Testis (tissue), 2 donors: ENCODE measurements at regions not wholly inside any gene's neighbourhood (a gene's known extent, or its start where the extent isn't known, plus 50 kb on each side); places are given as distances from the start of the nearest gene placed in this dataset.

ENCODE experiments used
- DNase-seq: peaks from one replicate; pipeline ENCODE4 v3.0.0-alpha.2; 2019
- H3K27ac ChIP-seq, 2 donors: fragments of 200-600 bp; sonication (generic); one replicate each; pipeline ENCODE4 v1.5.1; 2019
- H3K27me3 ChIP-seq: fragments of 200-600 bp; sonication (generic); one replicate; pipeline ENCODE4 v1.5.1; 2019
- H3K36me3 ChIP-seq: fragments of 200-600 bp; sonication (generic); one replicate; pipeline ENCODE4 v1.5.1; 2017; ENCODE audit warnings: low read depth; ENCODE audit errors: missing control alignments
- H3K4me1 ChIP-seq: fragments of 200-600 bp; sonication (generic); one replicate; pipeline ENCODE4 v1.5.1; 2019
- H3K4me3 ChIP-seq, 2 donors: fragments of 200-600 bp; sonication (generic); one replicate each; pipeline ENCODE4 v1.5.1; 2017 to 2019
- H3K9me3 ChIP-seq: fragments of 200-600 bp; sonication (generic); one replicate; pipeline ENCODE4 v1.5.1; 2017
- CTCF ChIP-seq, 3 experiments: fragments of 450-650 bp in 2 of 3; fragments of 200-600 bp in 1 of 3; sonication (generic) in 1 of 3; IDR thresholded peaks; one replicate each; pipeline ENCODE4 v1.5.1; 2016 to 2019; ENCODE audit warnings: antibody characterized with exemption in 3 of 3, mild to moderate bottlenecking in 2 of 3, moderate library complexity in 1 of 3
- POLR2A ChIP-seq: fragments of 450-650 bp; IDR thresholded peaks from one replicate; pipeline ENCODE4 v1.6.1; 2017; ENCODE audit warnings: antibody characterized with exemption, mild to moderate bottlenecking, moderate library complexity
- WGBS, 2 donors: methylation state at CpG; one replicate each; pipeline ENCODE4 v1.1.5; 2018; 5-methylcytosine and 5-hydroxymethylcytosine counted together
- intact Hi-C: fragments of 100-400 bp; cut with DNase I; formaldehyde crosslinking; loops from one replicate; pipeline ENCODE4 v1.15.1; 2023; ENCODE audit warnings: low total_unique reads

- no peaks in the 10 kb centered on the region for H3K9me3 ChIP-seq
- no peak overlapping the region for H3K4me3 ChIP-seq
- no peak overlapping the region for H3K27ac ChIP-seq
- no peak for DNase-seq
- H3K36me3 ChIP-seq = no peaks in the 10 kb centered on the region
- no peaks in the 10 kb centered on the region for H3K27me3 ChIP-seq
- intact Hi-C loops = no loop called here
- TF ChIP-seq CTCF (IDR thresholded peaks at IDR 0.05) = no peak
- no peak for TF ChIP-seq POLR2A
- WGBS, 2 donors = 23 to 32% methylated on average over 4 of the region's 4 CpGs
- no peaks in the 10 kb centered on the region for H3K4me1 ChIP-seq
These were observed 90.0 kb upstream of the GRPR start for GRCh38 chrX:16033331-16033730.

DNA sequence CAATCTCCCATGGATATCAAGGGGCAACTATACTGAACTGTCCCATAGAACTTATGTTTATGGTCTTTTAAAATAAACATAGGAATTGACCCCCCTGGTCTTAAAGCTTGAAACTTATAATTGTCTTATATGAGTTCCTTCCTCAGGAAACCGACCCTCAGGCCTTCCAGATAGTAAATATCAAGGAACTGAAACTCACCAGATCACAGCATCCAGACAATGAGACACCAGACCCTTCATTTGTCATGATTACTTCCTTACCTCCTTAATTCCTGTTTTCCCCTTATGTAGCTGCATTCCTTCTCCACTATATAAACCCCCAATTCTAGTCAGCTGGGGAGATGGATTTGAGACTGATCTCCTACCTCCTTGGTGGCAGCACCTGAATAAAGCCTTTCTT is 94.8 kb upstream of the GRPR start:
- DNase-seq = no peak
- TF ChIP-seq POLR2A = no peak
- TF ChIP-seq CTCF (IDR thresholded peaks at IDR 0.05) = no peak
- Histone ChIP-seq H3K27me3 (no peaks in the 10 kb centered on the region), H3K4me3 (no peak overlapping the region), H3K4me1 (no peaks in the 10 kb centered on the region), H3K9me3 (no peaks in the 10 kb centered on the region), H3K36me3 (no peaks in the 10 kb centered on the region), H3K27ac (no peak overlapping the region)
- intact Hi-C loops = no loop called here
- 56 to 67% methylated on average over 1 of the region's 1 CpG for WGBS, 2 donors

- 77 to 89% methylated on average over 9 of the region's 9 CpGs for WGBS, 2 donors
- intact Hi-C loops = no loop called here
These were observed 99.3 kb upstream of the GRPR start for GRCh38 chrX:16023790-16024734.

DNA sequence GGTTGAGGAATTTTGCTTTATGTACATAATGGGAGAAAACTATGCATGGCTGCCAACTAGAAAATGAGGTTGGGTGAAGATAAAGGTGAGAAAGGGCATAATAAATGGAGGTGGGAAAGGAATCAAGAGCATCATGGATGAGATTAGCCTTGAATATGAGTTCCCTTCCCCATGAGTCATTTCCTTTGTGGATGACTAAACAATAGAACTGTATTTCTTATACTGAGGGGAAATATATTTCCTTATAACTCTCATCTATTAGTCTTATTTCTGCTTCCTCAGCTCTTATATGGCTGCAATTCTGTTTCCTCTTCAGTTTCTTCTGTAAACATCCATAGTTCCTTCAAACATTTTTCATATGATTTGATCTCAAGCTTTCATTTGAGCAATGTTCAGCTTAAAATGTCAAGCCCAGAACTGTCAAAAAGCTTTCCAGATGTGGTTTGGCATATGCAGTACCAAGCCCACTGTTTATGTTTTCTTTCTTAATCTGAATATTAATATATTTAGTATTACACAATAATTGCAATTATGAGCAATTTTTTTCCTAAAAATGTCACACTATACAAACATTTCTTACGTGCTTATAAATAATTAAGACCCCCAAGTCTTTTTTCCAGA is 100.7 kb upstream of the GRPR start:
- WGBS, 2 donors = 95 to 100% methylated on average over 1 of the region's 1 CpG
- no peak for TF ChIP-seq POLR2A
- TF ChIP-seq CTCF (IDR thresholded peaks at IDR 0.05) = no peak
- H3K9me3 ChIP-seq = no peaks in the 10 kb centered on the region
- no peaks in the 10 kb centered on the region for H3K27me3 ChIP-seq
- no peak overlapping the region for H3K4me3 ChIP-seq
- no peak overlapping the region for H3K27ac ChIP-seq
- no peaks in the 10 kb centered on the region for H3K36me3 ChIP-seq
- H3K4me1 ChIP-seq = no peaks in the 10 kb centered on the region
- no peak for DNase-seq
- intact Hi-C loops = no loop called here

More at GRCh38 chrX:16023790-16024734, 99.3 kb upstream of the GRPR start:
- no peaks in the 10 kb centered on the region for H3K4me1 ChIP-seq
- H3K36me3 ChIP-seq = no peaks in the 10 kb centered on the region
- no peak for TF ChIP-seq POLR2A
- TF ChIP-seq CTCF (IDR thresholded peaks at IDR 0.05) = no peak
- DNase-seq = no peak
- no peaks in the 10 kb centered on the region for H3K9me3 ChIP-seq
- no peak overlapping the region for H3K4me3 ChIP-seq
- no peak overlapping the region for H3K27ac ChIP-seq
- H3K27me3 ChIP-seq = no peaks in the 10 kb centered on the region
